CD14-positive monocyte (primary cell): ENCODE measurements at regions not wholly inside any gene's neighbourhood (a gene's known extent, or its start where the extent isn't known, plus 50 kb on each side); places are given as distances from the start of the nearest gene placed in this dataset.

ENCODE experiments used
- DNase-seq, 3 donors: peaks; one replicate each; pipeline ENCODE4 v3.0.0-alpha.2; 2011 to 2022
- H2AFZ ChIP-seq: 2 replicates; pipeline ENCODE4 v1.6.0; 2012; ENCODE audit warnings: mild to moderate bottlenecking, low read depth, low read length, inconsistent platforms; ENCODE audit not compliant: insufficient read depth, poor library complexity, severe bottlenecking
- H3K27ac ChIP-seq, 2 donors: 1 replicate in 1 of 2; 2 replicates in 1 of 2; pipeline ENCODE4 v1.5.1; 2012 to 2013; ENCODE audit warnings: low read length in 2 of 2, control low read depth in 1 of 2, inconsistent platforms in 1 of 2, low read depth in 1 of 2, mild to moderate bottlenecking in 1 of 2
- H3K27me3 ChIP-seq, 2 donors: one replicate each; pipeline versions ENCODE4 v1.6.0 to v1.6.1; 2011 to 2013; ENCODE audit warnings: low read length in 2 of 2; ENCODE audit not compliant: control insufficient read depth in 2 of 2, insufficient read depth in 2 of 2
- H3K36me3 ChIP-seq, 2 donors: replicated peaks in 1 of 2; 1 replicate in 1 of 2; 2 replicates in 1 of 2; pipeline versions ENCODE4 v1.5.1 to v1.6.1; 2012 to 2013; ENCODE audit warnings: low read length in 2 of 2, control low read depth in 1 of 2, inconsistent platforms in 1 of 2, mild to moderate bottlenecking in 1 of 2; ENCODE audit not compliant: insufficient read depth in 2 of 2, control insufficient read depth in 1 of 2
- H3K4me1 ChIP-seq, 2 donors: 1 replicate in 1 of 2; 2 replicates in 1 of 2; pipeline versions ENCODE4 v1.5.1 to v1.6.1; 2012 to 2013; ENCODE audit warnings: low read length in 2 of 2, control low read depth in 1 of 2, inconsistent platforms in 1 of 2, mild to moderate bottlenecking in 1 of 2, moderate library complexity in 1 of 2; ENCODE audit not compliant: insufficient read depth in 2 of 2, control insufficient read depth in 1 of 2
- H3K4me2 ChIP-seq: replicated peaks from 2 replicates; pipeline ENCODE3; 2012; ENCODE audit warnings: low read length, moderate library complexity, mild to moderate bottlenecking; ENCODE audit not compliant: poor library complexity, severe bottlenecking; ENCODE audit errors: extremely low read depth
- H3K4me3 ChIP-seq, 3 experiments: fragments of 200-600 bp in 1 of 3; sonication (generic) in 1 of 3; replicated peaks in 1 of 3; 1 replicate in 2 of 3; 2 replicates in 1 of 3; pipeline ENCODE4 v1.5.1; 2011 to 2013; ENCODE audit warnings: low read length in 3 of 3, mild to moderate bottlenecking in 3 of 3, control low read depth in 2 of 3, low read depth in 2 of 3, inconsistent platforms in 1 of 3, moderate library complexity in 1 of 3
- H3K79me2 ChIP-seq: 2 replicates; pipeline ENCODE4 v1.6.0; 2012; ENCODE audit warnings: mild to moderate bottlenecking, control low read depth, inconsistent platforms, low read length, moderate library complexity; ENCODE audit not compliant: insufficient read depth
- H3K9ac ChIP-seq: 2 replicates; pipeline ENCODE4 v1.6.0; 2017; ENCODE audit warnings: low read length, mild to moderate bottlenecking; ENCODE audit not compliant: insufficient read depth, poor library complexity, severe bottlenecking
- H3K9me3 ChIP-seq, 2 donors: replicated peaks in 1 of 2; 1 replicate in 1 of 2; 2 replicates in 1 of 2; pipeline versions ENCODE4 v1.5.1 to v1.6.1; 2012 to 2013; ENCODE audit warnings: low read length in 2 of 2, control low read depth in 1 of 2; ENCODE audit not compliant: control insufficient read depth in 1 of 2, insufficient read depth in 1 of 2
- H4K20me1 ChIP-seq: 2 replicates; pipeline ENCODE4 v1.6.0; 2012; ENCODE audit warnings: mild to moderate bottlenecking, low read length, control low read depth, moderate library complexity; ENCODE audit not compliant: insufficient read depth
- H3K27ac Mint-ChIP-seq, 7 donors: one replicate each; pipeline ENCODE4 v1.8.0; 2020; ENCODE audit warnings: mild to moderate bottlenecking in 7 of 7, mixed read lengths in 7 of 7, moderate library complexity in 6 of 7, inconsistent platforms in 2 of 7
- H3K27me3 Mint-ChIP-seq, 3 donors: one replicate each; pipeline ENCODE4 v1.8.0; 2021 to 2022; ENCODE audit warnings: low read depth in 3 of 3, mild to moderate bottlenecking in 3 of 3, mixed read lengths in 3 of 3, moderate library complexity in 3 of 3, inconsistent platforms in 1 of 3
- H3K36me3 Mint-ChIP-seq, 2 donors: one replicate each; pipeline ENCODE4 v1.8.0; 2020; ENCODE audit warnings: mixed read lengths in 2 of 2, inconsistent platforms in 1 of 2, mild to moderate bottlenecking in 1 of 2
- H3K4me1 Mint-ChIP-seq: one replicate; pipeline ENCODE4 v1.8.0; 2020; ENCODE audit warnings: mild to moderate bottlenecking, mixed read lengths
- H3K4me3 Mint-ChIP-seq, 2 donors: one replicate each; pipeline ENCODE4 v1.8.0; 2020; ENCODE audit warnings: mild to moderate bottlenecking in 2 of 2, mixed read lengths in 2 of 2, moderate library complexity in 1 of 2
- H3K9me3 Mint-ChIP-seq, 7 donors: one replicate each; pipeline ENCODE4 v1.8.0; 2020 to 2022; ENCODE audit warnings: mixed read lengths in 7 of 7, mild to moderate bottlenecking in 6 of 7, moderate library complexity in 6 of 7, inconsistent platforms in 2 of 7
- CTCF ChIP-seq: fragments of 200-600 bp; IDR thresholded peaks from one replicate; pipeline ENCODE4 v1.8.0; 2022; ENCODE audit warnings: antibody characterized with exemption, mild to moderate bottlenecking
- WGBS: methylation state at CpG from one replicate; pipeline ENCODE4 v1.1.5; 2013; ENCODE audit warnings: missing lambda C conversion rate; ENCODE audit not compliant: insufficient coverage; 5-methylcytosine and 5-hydroxymethylcytosine counted together
- intact Hi-C, 2 donors: fragments of 100-400 bp; cut with micrococcal nuclease; formaldehyde crosslinking; loops; one replicate each; pipeline versions ENCODE4 v1.15.0 to v1.15.1; 2023

GRCh38 chr6:74604279-74604678 lies 601.6 kb downstream of the COL12A1 start:
- intact Hi-C loops: no loop called here
- Mint-ChIP-seq H3K9me3 (no peaks in the 10 kb centered on the region), H3K36me3 (no peaks in the 10 kb centered on the region)

DNA sequence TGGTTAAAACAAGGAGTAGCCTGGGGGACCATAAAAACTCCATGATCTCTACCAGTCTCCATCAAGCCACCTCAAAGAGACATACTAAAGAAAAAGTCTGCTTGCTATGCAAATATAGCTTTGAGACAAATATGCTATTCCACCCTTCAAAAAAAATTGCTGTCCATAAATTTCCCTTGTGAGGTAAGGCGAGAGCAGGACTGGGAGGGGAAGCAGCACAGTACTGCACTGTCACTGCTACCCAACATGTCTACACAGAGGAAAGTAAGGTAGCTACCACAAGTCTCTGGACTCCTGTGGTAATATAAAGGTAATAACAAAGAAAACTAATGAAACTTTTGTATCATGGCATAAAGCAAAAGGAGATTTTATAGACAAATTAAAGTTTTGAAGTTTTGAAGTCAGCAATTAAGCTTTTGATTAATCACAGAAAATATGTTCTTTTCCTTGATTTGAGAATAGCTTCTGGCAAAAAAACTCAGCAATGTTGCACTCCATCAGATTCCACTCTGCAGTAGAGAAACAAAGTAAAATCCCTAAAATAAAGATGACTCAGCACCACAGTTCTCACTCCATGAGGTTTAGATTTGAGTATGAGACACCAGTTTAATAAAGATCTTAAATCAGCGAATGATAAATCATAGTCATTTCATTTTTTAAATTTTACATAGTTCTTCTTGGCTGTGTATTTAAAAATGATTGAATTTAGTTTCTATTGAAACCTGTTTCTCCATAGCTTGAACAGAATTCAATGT lies 602.4 kb downstream of the COL12A1 start:
- Histone ChIP-seq H3K27ac (no peak overlapping the region), H3K9me3 (no peaks in the 10 kb centered on the region), H3K4me3 (no peak overlapping the region), H3K27me3 (no peaks in the 10 kb centered on the region), H3K4me1 (peaks cover 21 to 22% of the 10 kb centered on the region in 2 donors), H3K36me3 (no peaks in the 10 kb centered on the region), H4K20me1 (no peaks in the 10 kb centered on the region), H3K9ac (no peak overlapping the region), H3K79me2 (no peaks in the 10 kb centered on the region), H3K4me2 (no peak overlapping the region), H2AFZ (no peak overlapping the region)
- no peak for DNase-seq
- Mint-ChIP-seq H3K27ac (peak overlapping the region in 1 of 7 donors; percentile 41), H3K27me3 (no peaks in the 10 kb centered on the region), H3K9me3 (no peaks in the 10 kb centered on the region), H3K4me3 (no peak overlapping the region), H3K4me1 (peaks cover 26% of the 10 kb centered on the region), H3K36me3 (no peaks in the 10 kb centered on the region)
- TF ChIP-seq CTCF: no peak
- intact Hi-C loops: no loop called here
- no CpG with 5 or more reads among the region's 2 CpGs for whole genome bisulfite sequencing

More at GRCh38 chr6:74604279-74604678, 601.6 kb downstream of the COL12A1 start:
- Mint-ChIP-seq H3K27ac (no peak overlapping the region), H3K27me3 (no peaks in the 10 kb centered on the region), H3K4me1 (peaks cover 26% of the 10 kb centered on the region), H3K4me3 (no peak overlapping the region)
- H3K4me1 ChIP-seq: peaks cover 21 to 22% of the 10 kb centered on the region in 2 donors
- no peaks in the 10 kb centered on the region for H3K9me3 ChIP-seq
- DNase-seq: no peak
- no peak overlapping the region for H2AFZ ChIP-seq
- H4K20me1 ChIP-seq: no peaks in the 10 kb centered on the region
- H3K9ac ChIP-seq: no peak overlapping the region
- no peak overlapping the region for H3K4me3 ChIP-seq
- H3K27ac ChIP-seq: no peak overlapping the region
- H3K36me3 ChIP-seq: no peaks in the 10 kb centered on the region
- 86% methylated on average over 1 of the region's 3 CpGs for WGBS
- H3K4me2 ChIP-seq: no peak overlapping the region
- H3K27me3 ChIP-seq: no peaks in the 10 kb centered on the region
- no peaks in the 10 kb centered on the region for H3K79me2 ChIP-seq
- no peak for TF ChIP-seq CTCF
